ENCODE measurements at regions not wholly inside any gene's neighbourhood (a gene's known extent, or its start where the extent isn't known, plus 50 kb on each side); places are given as distances from the start of the nearest gene placed in this dataset.

- no peak for TF ChIP-seq CTCF (IDR thresholded peaks at IDR 0.05; ENCODE audit: insufficient read depth, low read depth, low read length)
- no peak for TF ChIP-seq EZH2 (IDR thresholded peaks at IDR 0.05; ENCODE audit: insufficient read depth, low read length)
Measured at GRCh38 chr13:50299546-50300249, 284.5 kb downstream of the KCNRG start.

All from astrocyte (in vitro differentiated cells and primary cell).